Hepatocyte (in vitro differentiated cells): ENCODE measurements at regions not wholly inside any gene's neighbourhood (a gene's known extent, or its start where the extent isn't known, plus 50 kb on each side); places are given as distances from the start of the nearest gene placed in this dataset.

Experiments
- DNase-seq: peaks from one replicate; pipeline ENCODE4 v3.0.0-alpha.2; 2016; ENCODE audit warnings: low spot score
- H2AFZ ChIP-seq: fragments of 200-600 bp; sonication (generic); 2 replicates; pipeline ENCODE4 v1.6.0; 2016; ENCODE audit warnings: antibody characterized with exemption, mild to moderate bottlenecking
- H3K27ac ChIP-seq: fragments of 200-600 bp; sonication (generic); 2 replicates; pipeline ENCODE4 v1.5.1; 2016; ENCODE audit warnings: mild to moderate bottlenecking
- H3K27me3 ChIP-seq: fragments of 200-600 bp; sonication (generic); 2 replicates; pipeline ENCODE4 v1.6.1; 2016
- H3K36me3 ChIP-seq: fragments of 200-600 bp; sonication (generic); replicated peaks from 2 replicates; pipeline ENCODE4 v1.5.1; 2016; ENCODE audit warnings: low read depth; ENCODE audit not compliant: insufficient read depth
- H3K4me1 ChIP-seq: fragments of 200-600 bp; sonication (generic); 2 replicates; pipeline ENCODE4 v1.5.1; 2016; ENCODE audit warnings: mild to moderate bottlenecking, moderate library complexity; ENCODE audit not compliant: insufficient read depth
- H3K4me2 ChIP-seq: fragments of 200-600 bp; sonication (generic); 2 replicates; pipeline ENCODE4 v1.6.0; 2016
- H3K4me3 ChIP-seq: fragments of 200-600 bp; sonication (generic); 2 replicates; pipeline ENCODE4 v1.5.1; 2016; ENCODE audit warnings: mild to moderate bottlenecking
- H3K79me2 ChIP-seq: fragments of 200-600 bp; sonication (generic); 2 replicates; pipeline ENCODE4 v1.6.0; 2017; ENCODE audit warnings: mild to moderate bottlenecking
- H3K9me2 ChIP-seq: fragments of 200-600 bp; sonication (generic); replicated peaks from 2 replicates; pipeline ENCODE4 v1.6.0; 2017; ENCODE audit warnings: mild to moderate bottlenecking; ENCODE audit not compliant: insufficient read depth
- H3K9me3 ChIP-seq: fragments of 200-600 bp; sonication (generic); 2 replicates; pipeline ENCODE4 v1.5.1; 2016; ENCODE audit warnings: low read depth, mild to moderate bottlenecking
- H4K20me1 ChIP-seq: fragments of 200-600 bp; sonication (generic); 2 replicates; pipeline ENCODE4 v1.6.0; 2016; ENCODE audit warnings: mild to moderate bottlenecking; ENCODE audit not compliant: insufficient read depth, poor library complexity, severe bottlenecking
- CTCF ChIP-seq: fragments of 200-600 bp; sonication (generic); IDR thresholded peaks from 2 replicates; pipeline ENCODE4 v1.5.1; 2016; ENCODE audit warnings: antibody characterized with exemption, mild to moderate bottlenecking; ENCODE audit not compliant: poor library complexity
- EZH2 ChIP-seq: fragments of 200-600 bp; sonication (generic); IDR thresholded peaks from 2 replicates; pipeline ENCODE4 v1.6.1; 2016; ENCODE audit warnings: antibody characterized with exemption, mild to moderate bottlenecking, borderline replicate concordance
- EZH2phosphoT487 ChIP-seq: fragments of 200-600 bp; sonication (generic); IDR thresholded peaks from one replicate; pipeline ENCODE4 v1.6.1; 2018; ENCODE audit warnings: antibody characterized with exemption, mild to moderate bottlenecking, low read depth, moderate library complexity; ENCODE audit not compliant: unreplicated experiment, severe bottlenecking
- WGBS: methylation state at CpG from one replicate; pipeline ENCODE4 v1.1.6; 2016; ENCODE audit warnings: low lambda C conversion rate; ENCODE audit errors: missing lambda C conversion rate; 5-methylcytosine and 5-hydroxymethylcytosine counted together

GRCh38 chr6:71588490-71588889 lies 297.9 kb upstream of the RIMS1 start:
- no peaks in the 10 kb centered on the region for H3K27me3 ChIP-seq
- H4K20me1 ChIP-seq, result no peaks in the 10 kb centered on the region
- H3K79me2 ChIP-seq, result no peaks in the 10 kb centered on the region
- H3K36me3 ChIP-seq, result no peaks in the 10 kb centered on the region
- no peak overlapping the region for H3K4me2 ChIP-seq
- no peak overlapping the region for H3K4me3 ChIP-seq
- no peaks in the 10 kb centered on the region for H3K9me3 ChIP-seq
- no peak overlapping the region for H3K27ac ChIP-seq
- H2AFZ ChIP-seq, result no peak overlapping the region
- H3K9me2 ChIP-seq, result no peaks in the 10 kb centered on the region
- no peak for TF ChIP-seq CTCF
- no peak for TF ChIP-seq EZH2phosphoT487
- no peak for TF ChIP-seq EZH2
- DNase-seq, result no peak
- 97% methylated on average over 28 of the region's 28 CpGs for WGBS
- H3K4me1 ChIP-seq, result no peaks in the 10 kb centered on the region

- no peaks in the 10 kb centered on the region for H3K79me2 ChIP-seq
- H3K27me3 ChIP-seq, result no peaks in the 10 kb centered on the region
- no peaks in the 10 kb centered on the region for H3K36me3 ChIP-seq
- no peak overlapping the region for H3K4me3 ChIP-seq
- H3K4me2 ChIP-seq, result no peak overlapping the region
- H3K9me3 ChIP-seq, result no peaks in the 10 kb centered on the region
- DNase-seq, result no peak
- WGBS, result 81% methylated on average over 5 of the region's 5 CpGs
- no peak for TF ChIP-seq EZH2phosphoT487
- no peaks in the 10 kb centered on the region for H4K20me1 ChIP-seq
- no peak overlapping the region for H3K27ac ChIP-seq
- no peaks in the 10 kb centered on the region for H3K9me2 ChIP-seq
- H3K4me1 ChIP-seq, result no peaks in the 10 kb centered on the region
- H2AFZ ChIP-seq, result no peak overlapping the region
These were observed 297.1 kb upstream of the RIMS1 start for GRCh38 chr6:71589254-71589653.

GRCh38 chr6:71592643-71593042 lies 293.7 kb upstream of the RIMS1 start:
- Histone ChIP-seq H3K9me2 (no peaks in the 10 kb centered on the region), H3K4me1 (no peaks in the 10 kb centered on the region), H2AFZ (no peak overlapping the region), H4K20me1 (no peaks in the 10 kb centered on the region), H3K27me3 (no peaks in the 10 kb centered on the region), H3K27ac (no peak overlapping the region), H3K4me3 (no peak overlapping the region), H3K4me2 (no peak overlapping the region), H3K36me3 (no peaks in the 10 kb centered on the region), H3K9me3 (no peaks in the 10 kb centered on the region), H3K79me2 (no peaks in the 10 kb centered on the region)
- no peak for DNase-seq
- TF ChIP-seq CTCF, result no peak
- TF ChIP-seq EZH2, result no peak
- no peak for TF ChIP-seq EZH2phosphoT487

GRCh38 chr6:71599359-71599758 lies 287.0 kb upstream of the RIMS1 start:
- Histone ChIP-seq H3K4me1 (no peaks in the 10 kb centered on the region), H4K20me1 (no peaks in the 10 kb centered on the region), H3K9me2 (no peaks in the 10 kb centered on the region), H3K9me3 (no peaks in the 10 kb centered on the region), H3K27ac (no peak overlapping the region), H3K4me3 (no peak overlapping the region), H3K79me2 (no peaks in the 10 kb centered on the region), H2AFZ (no peak overlapping the region), H3K4me2 (no peak overlapping the region), H3K27me3 (no peaks in the 10 kb centered on the region), H3K36me3 (no peaks in the 10 kb centered on the region)
- TF ChIP-seq EZH2 (no peak), EZH2phosphoT487 (no peak), CTCF (no peak)
- DNase-seq, result no peak
